GM12891 (cell line): ENCODE measurements at regions not wholly inside any gene's neighbourhood (a gene's known extent, or its start where the extent isn't known, plus 50 kb on each side); places are given as distances from the start of the nearest gene placed in this dataset.

ENCODE experiments used
- POLR2A ChIP-seq: IDR thresholded peaks from 2 replicates; pipeline ENCODE4 v1.6.1; 2011; ENCODE audit warnings: low read depth, low read length, control low read depth
- POLR2AphosphoS5 ChIP-seq: IDR thresholded peaks from 2 replicates; pipeline ENCODE4 v1.6.1; 2011; ENCODE audit warnings: low read depth, low read length, control low read depth
- TAF1 ChIP-seq: IDR thresholded peaks from 2 replicates; pipeline ENCODE4 v1.6.1; 2011; ENCODE audit warnings: low read depth, low read length, control low read depth

DNA sequence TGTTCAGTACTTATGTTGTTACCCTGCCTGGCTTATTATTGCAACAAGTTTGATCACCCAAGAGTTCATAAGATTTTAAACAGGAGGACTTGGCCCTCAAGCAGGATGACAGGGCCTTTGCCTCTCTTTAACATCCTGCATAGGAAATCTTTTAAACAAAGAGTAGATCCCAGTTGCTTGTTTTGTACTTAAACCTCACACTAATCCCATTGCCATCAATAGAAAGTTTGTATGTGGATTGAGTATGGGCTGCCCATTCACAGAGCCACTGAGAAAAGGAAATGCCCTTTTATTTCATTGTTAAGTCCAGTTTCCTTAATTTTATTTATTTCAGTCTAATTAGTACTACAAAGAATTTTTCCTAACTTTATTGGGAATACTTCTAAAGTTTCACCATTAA lies 52.2 kb upstream of the FGF10 start:
- TF ChIP-seq POLR2A (no peak), POLR2AphosphoS5 (no peak), TAF1 (no peak)
